Osteoblast (primary cell): ENCODE measurements at regions not wholly inside any gene's neighbourhood (a gene's known extent, or its start where the extent isn't known, plus 50 kb on each side); places are given as distances from the start of the nearest gene placed in this dataset.

ENCODE experiments used
- DNase-seq: peaks from one replicate; pipeline ENCODE4 v3.0.0; 2011; ENCODE audit warnings: low spot score, mixed read lengths; ENCODE audit not compliant: insufficient read length; ENCODE audit errors: missing footprints
- H2AFZ ChIP-seq: 2 replicates; pipeline ENCODE4 v1.6.0; 2011; ENCODE audit warnings: mild to moderate bottlenecking, low read length
- H3K27ac ChIP-seq: 2 replicates; pipeline ENCODE4 v1.5.1; 2011; ENCODE audit warnings: mild to moderate bottlenecking, low read depth, low read length, moderate library complexity
- H3K27me3 ChIP-seq: 2 replicates; pipeline ENCODE4 v1.6.0; 2012; ENCODE audit warnings: mild to moderate bottlenecking, control low read depth, inconsistent platforms, low read length, moderate library complexity; ENCODE audit not compliant: insufficient read depth
- H3K36me3 ChIP-seq: 2 replicates; pipeline ENCODE4 v1.5.1; 2011; ENCODE audit warnings: mild to moderate bottlenecking, low read length, control low read depth, moderate library complexity; ENCODE audit not compliant: insufficient read depth
- H3K4me1 ChIP-seq: 2 replicates; pipeline ENCODE4 v1.5.1; 2011; ENCODE audit warnings: mild to moderate bottlenecking, low read length, control low read depth, moderate library complexity; ENCODE audit not compliant: insufficient read depth
- H3K4me2 ChIP-seq: 2 replicates; pipeline ENCODE4 v1.6.0; 2011; ENCODE audit warnings: mild to moderate bottlenecking, low read length; ENCODE audit not compliant: insufficient read depth
- H3K4me3 ChIP-seq: fragments of 200-600 bp; sonication (generic); 3 replicates; pipeline ENCODE4 v1.5.1; 2012; ENCODE audit warnings: mild to moderate bottlenecking, low read length, inconsistent platforms; ENCODE audit not compliant: insufficient read depth
- H3K79me2 ChIP-seq: 2 replicates; pipeline ENCODE4 v1.6.0; 2012; ENCODE audit warnings: mild to moderate bottlenecking, low read length, control low read depth, inconsistent platforms; ENCODE audit not compliant: insufficient read depth
- H3K9me3 ChIP-seq: 2 replicates; pipeline ENCODE4 v1.5.1; 2011; ENCODE audit warnings: low read depth, low read length, control low read depth
- H4K20me1 ChIP-seq: 2 replicates; pipeline ENCODE4 v1.6.0; 2012; ENCODE audit warnings: mild to moderate bottlenecking, low read length, control low read depth; ENCODE audit not compliant: insufficient read depth
- TF ChIP-seq, protein P1 (sequence below): IDR thresholded peaks from 2 replicates; pipeline ENCODE4 v1.5.1; 2011; ENCODE audit warnings: mild to moderate bottlenecking, low read depth, low read length, moderate library complexity; ENCODE audit errors: extremely low read depth

GRCh38 chr3:82743196-82743595 is 981.8 kb upstream of the GBE1 start:
- no peak overlapping the region for H3K4me2 ChIP-seq
- H3K4me3 ChIP-seq: no peak overlapping the region
- H3K36me3 ChIP-seq: no peaks in the 10 kb centered on the region
- no peaks in the 10 kb centered on the region for H3K79me2 ChIP-seq
- H4K20me1 ChIP-seq: no peaks in the 10 kb centered on the region
- no peak overlapping the region for H2AFZ ChIP-seq
- DNase-seq: no peak
- H3K9me3 ChIP-seq: peaks cover 7% of the 10 kb centered on the region
- no peaks in the 10 kb centered on the region for H3K4me1 ChIP-seq
- no peak overlapping the region for H3K27ac ChIP-seq
- no peaks in the 10 kb centered on the region for H3K27me3 ChIP-seq
- TF ChIP-seq, protein P1, sequence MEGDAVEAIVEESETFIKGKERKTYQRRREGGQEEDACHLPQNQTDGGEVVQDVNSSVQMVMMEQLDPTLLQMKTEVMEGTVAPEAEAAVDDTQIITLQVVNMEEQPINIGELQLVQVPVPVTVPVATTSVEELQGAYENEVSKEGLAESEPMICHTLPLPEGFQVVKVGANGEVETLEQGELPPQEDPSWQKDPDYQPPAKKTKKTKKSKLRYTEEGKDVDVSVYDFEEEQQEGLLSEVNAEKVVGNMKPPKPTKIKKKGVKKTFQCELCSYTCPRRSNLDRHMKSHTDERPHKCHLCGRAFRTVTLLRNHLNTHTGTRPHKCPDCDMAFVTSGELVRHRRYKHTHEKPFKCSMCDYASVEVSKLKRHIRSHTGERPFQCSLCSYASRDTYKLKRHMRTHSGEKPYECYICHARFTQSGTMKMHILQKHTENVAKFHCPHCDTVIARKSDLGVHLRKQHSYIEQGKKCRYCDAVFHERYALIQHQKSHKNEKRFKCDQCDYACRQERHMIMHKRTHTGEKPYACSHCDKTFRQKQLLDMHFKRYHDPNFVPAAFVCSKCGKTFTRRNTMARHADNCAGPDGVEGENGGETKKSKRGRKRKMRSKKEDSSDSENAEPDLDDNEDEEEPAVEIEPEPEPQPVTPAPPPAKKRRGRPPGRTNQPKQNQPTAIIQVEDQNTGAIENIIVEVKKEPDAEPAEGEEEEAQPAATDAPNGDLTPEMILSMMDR: no peak

DNA sequence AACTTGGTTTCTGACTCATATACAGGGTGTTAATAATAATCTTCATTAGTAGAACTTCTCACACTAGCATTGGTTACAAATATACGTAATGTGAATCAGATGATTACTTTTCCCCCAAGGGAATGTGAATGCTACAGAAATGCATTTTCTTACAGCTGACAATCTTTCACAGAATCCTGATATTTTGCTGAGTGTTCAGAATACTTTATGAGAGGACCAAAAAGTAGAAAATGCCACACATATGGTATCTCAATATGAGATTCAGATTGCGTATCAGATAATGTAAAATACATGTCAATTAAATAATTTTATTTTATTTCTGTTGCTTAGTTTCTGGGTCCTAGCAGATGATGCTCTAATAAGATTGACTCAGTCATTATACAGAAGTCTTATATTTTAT is 979.9 kb upstream of the GBE1 start:
- H3K79me2 ChIP-seq: no peaks in the 10 kb centered on the region
- DNase-seq: no peak
- no peak overlapping the region for H2AFZ ChIP-seq

DNA sequence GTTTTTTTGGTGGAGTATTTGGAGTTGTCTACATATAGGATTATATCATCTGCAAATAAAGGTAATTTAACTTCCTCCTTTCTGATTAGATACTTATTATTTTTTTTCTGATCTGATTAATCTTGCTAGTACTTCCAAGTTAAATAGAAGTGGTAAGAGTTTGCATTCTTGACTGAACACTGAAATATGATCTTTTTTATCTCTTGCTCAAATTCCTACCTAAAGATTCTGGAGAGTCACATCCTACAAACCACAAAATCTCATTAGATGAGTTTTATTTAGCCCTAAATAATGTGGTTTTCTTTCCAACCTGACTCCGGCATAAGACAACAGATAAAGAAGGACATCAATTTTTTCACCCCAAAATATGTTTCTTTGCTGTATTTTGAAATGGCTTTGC is 977.9 kb upstream of the GBE1 start:
- Histone ChIP-seq H3K27me3 (no peaks in the 10 kb centered on the region), H3K79me2 (no peaks in the 10 kb centered on the region), H3K4me2 (no peak overlapping the region), H3K27ac (no peak overlapping the region), H4K20me1 (no peaks in the 10 kb centered on the region), H3K9me3 (peaks cover 7% of the 10 kb centered on the region), H3K36me3 (no peaks in the 10 kb centered on the region), H3K4me3 (no peak overlapping the region), H2AFZ (no peak overlapping the region), H3K4me1 (no peaks in the 10 kb centered on the region)
- no peak for DNase-seq
- TF ChIP-seq, protein P1: no peak

More for the DNA sequence above, 979.9 kb upstream of the GBE1 start:
- H3K27me3 ChIP-seq: no peaks in the 10 kb centered on the region
- TF ChIP-seq, protein P1: no peak
- no peaks in the 10 kb centered on the region for H3K4me1 ChIP-seq
- H3K9me3 ChIP-seq: peaks cover 7% of the 10 kb centered on the region
- H4K20me1 ChIP-seq: no peaks in the 10 kb centered on the region
- no peak overlapping the region for H3K4me2 ChIP-seq
- H3K27ac ChIP-seq: no peak overlapping the region
- no peaks in the 10 kb centered on the region for H3K36me3 ChIP-seq
- no peak overlapping the region for H3K4me3 ChIP-seq

DNA sequence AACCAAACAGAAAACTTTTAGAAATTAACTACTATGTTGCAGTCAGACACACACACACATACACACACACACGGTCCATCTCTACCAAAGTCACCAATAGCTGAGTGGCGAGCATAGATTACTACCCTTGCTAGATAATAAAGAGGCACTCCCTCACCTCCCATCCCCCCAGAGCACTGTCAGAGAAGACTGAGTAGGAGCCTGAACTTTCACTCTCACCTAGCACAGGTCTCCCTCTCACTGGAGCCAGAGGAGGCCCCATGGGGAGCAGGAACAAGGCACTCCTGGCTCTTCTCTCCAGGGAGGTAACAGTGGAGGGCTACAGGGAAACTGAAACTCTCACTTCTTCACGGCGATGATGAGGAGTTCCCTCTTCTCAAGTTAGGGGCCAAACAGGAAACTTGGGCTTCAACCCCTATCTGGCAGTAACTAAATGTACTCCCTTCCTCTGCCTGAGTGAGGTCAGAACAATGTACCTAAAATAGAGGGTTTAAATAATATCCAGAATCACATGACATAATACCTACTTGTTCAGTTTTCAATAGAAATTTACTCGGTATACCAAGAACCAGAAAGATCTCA is 975.3 kb upstream of the GBE1 start:
- no peak overlapping the region for H3K4me2 ChIP-seq
- H2AFZ ChIP-seq: no peak overlapping the region
- TF ChIP-seq, protein P1: no peak

More for the DNA sequence above, 975.3 kb upstream of the GBE1 start:
- no peaks in the 10 kb centered on the region for H3K79me2 ChIP-seq
- H3K9me3 ChIP-seq: peaks cover 3% of the 10 kb centered on the region
- no peak for DNase-seq
- no peak overlapping the region for H3K27ac ChIP-seq
- H3K4me1 ChIP-seq: no peaks in the 10 kb centered on the region
- no peaks in the 10 kb centered on the region for H4K20me1 ChIP-seq
- no peak overlapping the region for H3K4me3 ChIP-seq
- H3K27me3 ChIP-seq: no peaks in the 10 kb centered on the region
- H3K36me3 ChIP-seq: no peaks in the 10 kb centered on the region
